Transverse colon (tissue), 4 donors: ENCODE measurements at regions not wholly inside any gene's neighbourhood (a gene's known extent, or its start where the extent isn't known, plus 50 kb on each side); places are given as distances from the start of the nearest gene placed in this dataset.

ENCODE experiments used
- DNase-seq: peaks from one replicate; pipeline ENCODE4 v3.0.0-alpha.2; 2019
- H3K27ac ChIP-seq, 4 donors: fragments of 200-600 bp; sonication (generic); 2 replicates each; pipeline ENCODE4 v1.5.1; 2016 to 2018; ENCODE audit warnings: inconsistent platforms in 4 of 4
- H3K27me3 ChIP-seq: fragments of 200-600 bp; sonication (generic); 2 replicates; pipeline ENCODE4 v1.5.1; 2017; ENCODE audit warnings: inconsistent platforms
- H3K36me3 ChIP-seq, 4 donors: fragments of 200-600 bp; sonication (generic); 2 replicates each; pipeline ENCODE4 v1.5.1; 2017 to 2019; ENCODE audit warnings: inconsistent platforms in 4 of 4
- H3K4me1 ChIP-seq, 4 donors: fragments of 200-600 bp; sonication (generic); 2 replicates each; pipeline ENCODE4 v1.5.1; 2017 to 2020; ENCODE audit warnings: inconsistent platforms in 4 of 4
- H3K4me3 ChIP-seq, 4 donors: fragments of 200-600 bp; sonication (generic); 1 replicate in 1 of 4; 2 replicates in 3 of 4; pipeline versions ENCODE4 v1.5.1 to v1.6.1; 2017 to 2019; ENCODE audit warnings: inconsistent platforms in 4 of 4
- H3K9me3 ChIP-seq, 2 donors: fragments of 200-600 bp; sonication (generic); 2 replicates each; pipeline ENCODE4 v1.5.1; 2017 to 2019; ENCODE audit warnings: inconsistent platforms in 2 of 2
- CTCF ChIP-seq, 5 experiments: fragments of 200-600 bp in 3 of 5; fragments of 450-650 bp in 2 of 5; sonication (generic) in 3 of 5; IDR thresholded peaks; 1 replicate in 2 of 5; 2 replicates in 3 of 5; pipeline ENCODE4 v1.5.1; 2016 to 2017; ENCODE audit warnings: antibody characterized with exemption in 5 of 5, inconsistent platforms in 3 of 5, mild to moderate bottlenecking in 2 of 5, moderate library complexity in 1 of 5
- EP300 ChIP-seq: sonication (generic); formaldehyde crosslinking; IDR thresholded peaks from one replicate; pipeline ENCODE4 v1.6.1; 2017; ENCODE audit warnings: antibody characterized with exemption, low read depth
- POLR2A ChIP-seq: fragments of 450-650 bp; IDR thresholded peaks from one replicate; pipeline ENCODE4 v1.6.1; 2016; ENCODE audit warnings: antibody characterized with exemption, mild to moderate bottlenecking, moderate library complexity
- POLR2AphosphoS5 ChIP-seq, 3 donors: sonication (generic); formaldehyde crosslinking; IDR thresholded peaks; one replicate each; pipeline ENCODE4 v1.6.1; 2016; ENCODE audit warnings: antibody characterized with exemption in 3 of 3
- WGBS, 2 donors: methylation state at CpG; one replicate each; pipeline ENCODE4 v1.1.5; 2018; ENCODE audit warnings: low coverage in 1 of 2; 5-methylcytosine and 5-hydroxymethylcytosine counted together
- in situ Hi-C, 4 donors: fragments of 200-750 bp; cut with MboI; loops; one replicate each; pipeline versions ENCODE4 v1.15.0 to v1.15.1; 2017; ENCODE audit warnings: low sequenced_read_pairs in 3 of 4, low pct_ligation_motif_present in 1 of 4, low pct_unique_long_range_greater_than_20kb in 1 of 4
- intact Hi-C: fragments of 100-400 bp; cut with DNase I; formaldehyde crosslinking; loops from one replicate; pipeline ENCODE4 v1.15.1; 2023; ENCODE audit warnings: low total_unique reads

DNA sequence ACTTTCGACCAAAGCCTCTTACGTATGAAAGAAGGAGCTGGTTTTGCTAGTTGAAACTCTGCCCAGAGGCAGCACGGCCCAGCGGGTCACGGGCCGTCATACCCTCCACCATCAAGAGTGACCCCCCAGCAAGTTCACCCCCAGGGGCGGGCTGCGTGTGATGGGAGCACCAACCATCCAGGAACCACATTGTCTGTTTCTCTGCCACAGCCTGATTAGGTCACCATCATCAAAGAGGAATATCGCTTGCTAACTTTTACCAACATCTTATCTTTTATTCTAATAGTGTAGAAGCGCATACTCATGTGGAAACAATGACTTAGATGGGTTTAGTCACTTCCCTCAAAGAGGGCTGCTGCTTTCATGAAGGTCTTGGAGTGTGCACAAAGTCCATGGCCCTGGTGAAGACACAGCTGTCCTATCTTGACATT lies 116.6 kb upstream of the SMIM21 start:
- no peaks in the 10 kb centered on the region for H3K27me3 ChIP-seq
- intact Hi-C loops (no loop called here), in situ Hi-C loops (no loop called here)
- TF ChIP-seq POLR2A (no peak), EP300 (no peak), POLR2AphosphoS5 (IDR thresholded peaks at IDR 0.05) (no peak), CTCF (IDR thresholded peaks at IDR 0.05) (no peak)
- no peak for DNase-seq
- H3K27ac ChIP-seq = no peak overlapping the region
- H3K4me3 ChIP-seq = no peak overlapping the region
- WGBS, 2 donors = 92 to 100% methylated on average over 2 to 10 of the region's 10 CpGs
- H3K36me3 ChIP-seq = no peaks in the 10 kb centered on the region
- no peaks in the 10 kb centered on the region for H3K9me3 ChIP-seq
- no peaks in the 10 kb centered on the region for H3K4me1 ChIP-seq

GRCh38 chr18:75538727-75539126 lies 111.2 kb upstream of the SMIM21 start:
- no peak for DNase-seq
- Histone ChIP-seq H3K4me1 (no peaks in the 10 kb centered on the region), H3K27me3 (no peaks in the 10 kb centered on the region), H3K27ac (no peak overlapping the region), H3K9me3 (no peaks in the 10 kb centered on the region), H3K36me3 (no peaks in the 10 kb centered on the region), H3K4me3 (no peak overlapping the region)
- TF ChIP-seq CTCF (IDR thresholded peaks at IDR 0.05) (no peak), POLR2AphosphoS5 (IDR thresholded peaks at IDR 0.05) (no peak), POLR2A (no peak), EP300 (no peak)
- in situ Hi-C loops (no loop called here), intact Hi-C loops (no loop called here)
- 90 to 92% methylated on average over 2 of the region's 2 CpGs for WGBS, 2 donors

DNA sequence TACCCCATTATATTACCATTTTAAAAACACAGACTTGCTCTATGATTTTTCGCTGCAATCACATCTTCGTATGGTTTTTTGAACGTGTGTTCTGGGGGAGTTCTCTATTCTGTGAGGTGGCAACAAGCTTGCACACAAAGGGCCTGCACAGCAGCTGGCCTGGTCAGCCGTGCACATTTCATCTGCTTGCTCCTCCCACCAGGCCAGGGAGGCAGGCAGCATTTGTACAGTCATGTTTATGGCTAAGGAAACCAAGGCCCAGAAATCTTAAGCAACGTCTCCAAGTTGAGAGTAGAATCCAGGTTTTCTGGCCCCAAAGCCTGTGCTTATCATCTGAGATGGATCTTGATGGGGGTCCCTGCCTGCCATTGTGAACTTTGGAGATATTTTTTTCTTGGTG lies 106.4 kb upstream of the SMIM21 start:
- Histone ChIP-seq H3K4me3 (no peak overlapping the region), H3K27ac (no peak overlapping the region), H3K4me1 (no peaks in the 10 kb centered on the region), H3K36me3 (no peaks in the 10 kb centered on the region), H3K27me3 (no peaks in the 10 kb centered on the region), H3K9me3 (no peaks in the 10 kb centered on the region)
- in situ Hi-C loops = no loop called here
- intact Hi-C loops = no loop called here
- DNase-seq = no peak
- WGBS, 2 donors = 67 to 90% methylated on average over 3 to 5 of the region's 5 CpGs
- TF ChIP-seq CTCF (IDR thresholded peaks at IDR 0.05) (no peak), POLR2AphosphoS5 (IDR thresholded peaks at IDR 0.05) (no peak), EP300 (no peak), POLR2A (no peak)

- Histone ChIP-seq H3K36me3 (no peaks in the 10 kb centered on the region), H3K9me3 (no peaks in the 10 kb centered on the region), H3K27me3 (no peaks in the 10 kb centered on the region), H3K4me1 (no peaks in the 10 kb centered on the region), H3K27ac (no peak overlapping the region), H3K4me3 (no peak overlapping the region)
- intact Hi-C loops = no loop called here
- DNase-seq = no peak
- TF ChIP-seq EP300 (no peak), POLR2A (no peak), CTCF (IDR thresholded peaks at IDR 0.05) (no peak), POLR2AphosphoS5 (IDR thresholded peaks at IDR 0.05) (no peak)
- in situ Hi-C loops = no loop called here
- 50 to 74% methylated on average over 1 to 2 of the region's 2 CpGs for WGBS, 2 donors
Measured at GRCh38 chr18:75533209-75533608, 105.7 kb upstream of the SMIM21 start.
